GM18499 (cell line): ENCODE measurements at regions not wholly inside any gene's neighbourhood (a gene's known extent, or its start where the extent isn't known, plus 50 kb on each side); places are given as distances from the start of the nearest gene placed in this dataset.

Experiments used
- ATAC-seq: cut with Tn5 transposase; IDR thresholded peaks from one replicate; pipeline ENCODE4 v1.9.1; 2021; ENCODE audit warnings: moderate number of reproducible peaks; ENCODE audit not compliant: insufficient read depth, unreplicated experiment

GRCh38 chr14:101186544-101186943 lies 283.0 kb upstream of the RTL1 start:
- no peak for ATAC-seq

- no peak for ATAC-seq
These were observed 283.7 kb upstream of the RTL1 start for GRCh38 chr14:101186992-101187815.

DNA sequence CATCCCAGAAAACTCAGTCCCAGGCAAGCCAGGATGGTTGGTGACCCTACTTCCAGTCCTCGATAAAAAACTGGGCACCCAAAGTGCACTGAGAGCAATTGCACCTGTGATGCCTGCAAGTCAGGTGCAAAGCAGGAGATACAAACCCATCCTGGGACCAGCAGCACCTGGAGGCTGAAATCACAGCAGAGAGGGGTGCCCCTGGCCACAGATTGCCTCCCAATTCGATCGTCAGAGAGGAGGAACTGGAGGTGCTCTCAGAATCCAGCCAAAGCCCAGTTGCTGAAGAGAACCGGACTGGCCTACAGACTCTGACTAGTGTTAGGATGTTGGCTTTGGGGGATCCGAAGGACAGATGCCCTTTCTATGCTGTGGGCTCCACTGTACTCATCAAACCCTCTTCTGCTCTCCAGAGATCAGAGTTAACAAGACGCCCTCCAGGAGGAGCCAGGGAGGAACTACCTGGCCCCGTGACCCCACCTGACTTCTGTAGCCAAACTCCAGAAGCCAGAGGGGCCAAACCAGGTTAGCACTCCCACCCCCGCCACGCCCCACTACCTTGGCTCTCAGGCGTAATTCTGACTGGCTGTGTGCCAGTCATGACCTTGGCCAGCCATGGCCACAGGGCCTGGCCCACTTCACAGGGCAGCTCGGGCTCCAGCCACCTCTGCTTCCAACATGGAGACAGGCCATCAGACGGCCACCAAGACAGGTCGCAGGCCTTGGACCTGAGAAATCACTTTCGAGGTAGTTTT lies 284.5 kb upstream of the RTL1 start:
- no peak for ATAC-seq

DNA sequence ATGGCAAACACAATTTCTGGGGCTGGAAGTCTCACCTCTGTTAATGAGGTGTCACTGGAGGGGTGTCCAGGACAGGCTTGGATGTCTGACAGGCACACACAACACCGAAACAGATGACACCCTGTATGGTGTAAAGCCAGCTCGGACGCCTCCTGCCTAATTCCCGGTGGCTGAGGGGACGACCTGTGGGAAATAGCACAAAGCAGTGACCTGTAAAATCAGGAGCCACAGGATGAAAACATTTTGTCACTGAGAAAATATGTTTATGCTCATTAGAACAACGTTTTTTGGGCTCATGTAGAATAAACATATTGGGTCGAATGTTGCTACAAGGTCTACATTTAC lies 285.0 kb upstream of the RTL1 start:
- ATAC-seq: no peak

GRCh38 chr14:101189266-101189665 lies 285.7 kb upstream of the RTL1 start:
- no peak for ATAC-seq

- ATAC-seq: no peak
These were observed 286.5 kb upstream of the RTL1 start for GRCh38 chr14:101189962-101190560.

DNA sequence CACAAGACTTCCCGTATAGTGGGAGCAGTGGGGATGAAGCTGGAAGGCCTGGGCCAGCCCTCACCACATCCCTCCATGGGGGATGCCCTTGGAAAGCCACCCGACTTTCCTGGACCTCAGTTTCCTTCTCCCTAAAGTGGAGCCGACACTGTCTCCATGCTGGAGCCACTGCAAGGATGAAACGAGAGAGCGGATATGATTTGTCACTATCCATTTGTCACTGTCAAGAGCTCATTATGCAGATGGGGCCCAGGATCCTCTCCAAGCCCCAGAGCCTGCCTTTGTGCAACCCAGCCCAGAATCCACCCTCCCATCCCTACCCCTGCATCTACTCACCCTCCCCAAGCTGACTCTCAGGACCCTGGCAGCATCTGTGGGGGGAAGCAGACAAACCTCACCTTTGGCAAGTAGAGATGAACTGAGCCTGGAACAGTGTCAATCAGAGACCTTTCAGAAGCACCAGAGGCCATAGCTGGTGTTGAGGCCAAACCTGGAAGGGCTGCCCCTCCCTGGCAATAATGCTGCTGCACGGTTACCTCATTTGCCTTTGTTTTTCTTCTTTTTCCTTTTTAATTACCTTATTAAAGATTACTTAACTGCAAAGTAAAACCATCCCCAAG lies 287.7 kb upstream of the RTL1 start:
- ATAC-seq: no peak

- no peak for ATAC-seq
These were observed 288.5 kb upstream of the RTL1 start for GRCh38 chr14:101191721-101192660.

DNA sequence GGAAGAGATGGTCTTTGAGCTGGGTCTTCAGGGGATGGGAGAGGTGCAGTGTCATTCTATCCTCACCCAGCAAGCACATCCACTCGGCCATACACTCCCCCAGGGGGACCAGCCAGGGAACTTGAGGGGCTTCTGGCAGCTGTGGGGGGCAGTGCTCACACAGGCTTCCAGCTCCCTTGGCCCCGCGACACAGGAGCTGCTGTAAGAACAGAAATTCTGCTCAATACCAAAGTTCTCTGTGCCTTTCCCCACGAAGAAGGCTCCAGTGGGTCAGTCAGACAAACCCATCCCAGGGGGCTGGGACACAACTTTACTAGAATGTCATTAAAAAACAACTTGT lies 289.1 kb upstream of the RTL1 start:
- no peak for ATAC-seq

GRCh38 chr14:101193106-101193844 lies 289.8 kb upstream of the RTL1 start:
- no peak for ATAC-seq

GRCh38 chr14:101193845-101194372 lies 290.4 kb upstream of the RTL1 start:
- ATAC-seq: no peak

GRCh38 chr14:101194373-101195308 lies 291.1 kb upstream of the RTL1 start:
- no peak for ATAC-seq

DNA sequence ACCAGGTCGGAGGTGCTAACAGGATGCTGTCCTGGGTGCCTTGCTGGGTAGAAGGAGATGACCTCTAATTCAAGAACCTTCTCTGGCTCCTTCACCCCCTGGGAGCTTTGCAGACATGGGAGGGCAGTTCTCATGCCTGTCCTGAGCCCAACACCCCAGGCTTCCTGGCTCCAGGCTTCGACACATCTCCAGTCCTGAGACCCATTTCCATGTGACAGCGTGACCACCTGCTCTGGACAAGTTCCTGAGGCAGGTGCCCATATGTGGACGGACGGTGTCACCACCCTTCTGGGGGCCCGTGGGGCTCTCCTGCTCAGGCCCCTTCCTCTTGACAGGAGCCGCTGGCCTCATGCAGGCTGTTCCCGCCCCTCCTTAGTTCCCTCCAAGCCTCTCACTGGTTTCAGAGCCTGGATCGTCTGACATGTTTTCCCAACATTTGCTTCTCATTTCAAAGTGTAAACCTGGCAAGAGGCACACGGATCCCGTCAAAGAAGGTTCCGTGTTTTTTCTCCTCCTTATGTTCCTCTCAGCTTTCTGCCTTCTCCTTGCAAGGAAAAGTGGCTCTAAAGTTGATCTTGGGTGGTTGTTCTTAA lies 291.9 kb upstream of the RTL1 start:
- no peak for ATAC-seq

- ATAC-seq: no peak
These were observed 292.7 kb upstream of the RTL1 start for GRCh38 chr14:101196051-101196712.

DNA sequence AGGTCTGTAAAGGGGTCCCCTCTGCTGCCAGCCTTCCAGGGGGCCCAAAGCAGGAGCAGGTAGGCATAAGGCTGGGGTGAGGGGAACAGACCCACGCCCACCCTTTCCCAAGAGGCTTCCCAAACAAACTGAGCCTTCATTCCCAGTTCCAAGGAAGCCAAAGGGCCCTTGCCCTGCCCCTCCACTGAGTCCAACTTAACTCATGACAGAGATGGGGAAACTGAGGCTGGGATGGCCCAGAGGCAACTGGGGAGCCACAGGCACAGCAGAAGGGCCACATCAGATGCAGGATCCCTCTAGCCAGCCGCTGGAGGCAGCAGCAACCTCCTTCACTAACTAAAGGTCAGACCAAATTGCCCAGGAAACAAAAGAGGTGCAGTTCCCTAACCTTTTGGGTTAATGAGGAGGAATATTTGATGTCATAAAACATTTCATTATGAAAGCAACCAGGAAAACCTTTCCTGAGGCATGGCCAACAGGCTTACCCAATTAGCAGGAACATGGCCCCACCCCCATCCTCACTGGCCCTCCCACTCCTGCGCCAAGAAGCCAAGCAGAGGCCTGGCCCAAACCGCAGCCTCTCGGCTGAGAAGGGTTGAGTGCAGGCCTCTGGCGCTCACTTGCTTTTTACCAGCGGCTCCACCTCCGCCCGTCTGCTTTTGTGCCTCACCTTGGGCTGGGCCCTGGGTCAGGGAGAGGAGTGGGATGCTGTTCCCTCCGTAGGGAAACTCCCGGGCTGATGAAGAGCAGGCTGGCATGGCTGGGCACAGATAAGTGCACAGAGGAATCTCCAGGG lies 293.5 kb upstream of the RTL1 start:
- no peak for ATAC-seq

- ATAC-seq: no peak
These were observed 294.3 kb upstream of the RTL1 start for GRCh38 chr14:101197595-101198397.
